ENCODE measurements at regions not wholly inside any gene's neighbourhood (a gene's known extent, or its start where the extent isn't known, plus 50 kb on each side); places are given as distances from the start of the nearest gene placed in this dataset.

DNA sequence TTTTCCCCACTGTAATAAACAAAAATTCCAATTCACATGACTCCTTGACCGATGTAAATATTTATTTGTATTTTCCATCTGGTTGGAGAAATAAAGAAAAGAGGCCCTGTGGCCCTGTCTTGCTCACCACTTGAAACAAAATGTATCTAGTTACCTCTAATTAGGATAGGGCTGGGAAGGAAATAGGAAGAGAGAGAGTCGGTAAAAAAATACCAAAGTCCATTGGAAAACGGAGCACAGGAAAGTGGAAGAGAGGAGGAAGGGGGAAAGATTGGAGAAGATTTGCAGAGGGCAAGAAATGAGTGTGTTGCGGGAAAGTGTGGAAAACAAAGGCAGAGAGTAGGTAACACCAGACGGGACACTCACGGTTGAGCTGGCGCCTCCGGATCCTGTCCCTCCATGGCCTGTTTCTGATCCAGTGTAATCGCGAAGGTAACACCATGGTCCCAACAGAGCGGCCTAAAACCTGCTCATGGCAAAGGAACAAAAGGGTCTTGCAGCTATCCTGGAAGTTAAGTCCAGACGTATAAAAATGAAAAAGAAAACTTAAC is 105.8 kb upstream of the RIPOR2 start:
- peak; percentile 19 for DNase-seq

DNA sequence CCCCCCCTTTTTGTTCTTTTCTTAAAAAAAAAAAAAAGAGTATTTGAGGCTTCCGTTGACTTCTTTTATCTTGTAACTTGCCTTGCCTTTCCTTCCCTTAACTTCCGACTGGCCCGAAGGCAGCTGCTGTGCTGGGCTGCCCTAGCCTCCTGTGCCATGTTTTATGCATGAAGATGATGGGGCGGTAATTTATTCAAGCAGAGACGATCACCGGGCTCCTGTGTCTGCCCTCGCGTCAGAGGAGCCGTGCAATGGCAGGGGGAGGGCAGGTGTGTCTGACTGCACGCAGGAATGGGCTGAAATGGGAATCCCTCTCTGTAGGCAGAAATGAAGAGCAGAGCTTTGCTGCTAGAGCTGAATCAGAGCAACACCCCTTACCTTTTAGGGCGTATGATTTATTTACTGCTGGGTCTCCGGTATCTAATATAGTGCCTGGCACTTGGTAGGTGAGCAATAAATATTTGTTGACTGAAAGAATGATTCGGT is 106.3 kb upstream of the RIPOR2 start:
- peak; percentile 54 for DNase-seq

DNA sequence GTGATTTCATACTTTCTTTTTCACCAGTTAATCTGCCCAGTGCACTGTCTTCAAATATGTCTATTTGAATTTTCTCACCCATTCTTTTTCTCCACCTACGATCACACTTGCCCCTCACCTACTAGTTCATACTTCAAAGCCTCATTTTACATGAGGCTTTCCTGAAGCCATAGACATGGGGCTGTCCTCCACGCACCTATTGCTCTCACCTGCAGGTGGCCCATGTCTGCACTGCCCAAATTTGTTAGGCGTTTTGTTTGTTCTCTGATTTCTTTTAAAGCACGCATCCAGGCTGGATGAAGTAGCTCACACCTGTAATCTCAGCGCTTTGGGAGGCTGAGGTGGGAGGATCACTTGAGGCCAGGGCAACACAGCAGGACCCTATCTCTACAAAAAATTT is 106.8 kb upstream of the RIPOR2 start:
- DNase-seq, result no peak

DNA sequence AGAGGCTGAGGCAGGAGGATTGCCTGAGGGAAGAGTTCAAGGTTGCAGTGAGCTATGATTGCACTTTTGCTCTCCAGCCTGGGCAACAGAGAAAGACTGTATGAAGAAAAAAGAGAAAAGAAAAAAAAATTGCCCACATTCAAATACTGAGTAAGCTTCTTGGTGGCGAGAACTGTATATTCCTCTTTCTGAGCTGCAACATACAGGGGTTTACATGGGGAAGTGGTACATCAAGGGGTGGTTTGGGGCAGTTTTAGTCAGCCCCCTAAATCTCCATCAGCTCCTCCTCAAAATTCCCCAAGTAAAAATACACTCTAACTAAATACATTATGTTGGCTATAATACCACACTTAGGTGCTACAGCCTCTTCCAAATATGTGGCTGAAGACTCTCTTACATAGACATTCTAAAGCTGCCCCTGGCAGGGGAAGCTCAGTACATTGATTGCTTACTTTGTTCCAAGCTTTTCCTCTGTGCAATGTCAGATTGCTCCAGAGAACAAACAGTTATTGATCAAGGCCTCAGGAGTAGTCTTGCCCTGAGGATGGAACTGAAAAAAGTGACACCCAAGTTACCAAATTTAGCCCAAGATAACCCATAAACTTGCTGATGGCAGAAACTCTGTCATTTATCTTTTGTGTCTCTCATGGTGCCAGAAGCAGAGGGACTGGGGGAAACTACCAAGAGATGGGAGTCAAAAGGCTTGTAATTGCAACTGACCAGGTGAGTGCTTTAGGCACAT is 107.4 kb upstream of the RIPOR2 start:
- no peak for DNase-seq

DNA sequence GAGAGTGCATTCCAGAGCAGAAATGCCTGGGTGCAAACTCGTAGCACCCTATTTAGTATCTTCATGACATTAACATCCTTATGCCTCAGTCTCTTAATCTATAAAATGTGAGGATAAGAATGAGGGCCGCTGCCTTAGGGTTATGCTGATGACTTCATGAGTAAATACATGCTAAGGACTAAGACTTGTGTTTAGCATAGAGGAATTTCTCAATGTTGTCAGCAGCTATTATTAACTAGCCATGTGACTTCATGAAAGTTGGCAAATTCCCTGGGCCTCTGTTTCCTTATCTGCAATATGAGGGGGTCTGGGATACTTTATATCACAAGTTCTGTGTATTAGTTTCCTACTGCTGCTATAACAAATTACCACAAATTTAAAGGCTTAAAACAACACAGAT is 108.1 kb upstream of the RIPOR2 start:
- DNase-seq, result no peak

DNA sequence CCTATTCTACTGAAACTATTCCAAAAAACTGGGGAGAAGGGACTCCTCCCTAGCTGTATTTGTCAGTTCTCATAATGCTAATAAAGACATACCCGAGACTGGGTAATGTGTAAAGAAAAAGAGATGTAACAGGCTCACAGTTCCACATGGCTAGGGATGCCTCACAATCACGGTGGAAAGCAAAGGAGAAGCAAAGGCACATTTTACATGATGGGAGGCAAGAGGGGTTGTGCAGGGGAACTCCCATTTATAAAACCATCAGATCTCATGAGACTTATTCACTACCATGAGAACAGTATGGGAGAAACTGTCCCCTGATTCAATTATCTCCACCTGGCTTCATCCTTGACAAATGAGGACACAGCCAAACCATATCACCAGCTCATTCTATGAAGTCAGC is 111.2 kb upstream of the RIPOR2 start:
- no peak for DNase-seq

DNA sequence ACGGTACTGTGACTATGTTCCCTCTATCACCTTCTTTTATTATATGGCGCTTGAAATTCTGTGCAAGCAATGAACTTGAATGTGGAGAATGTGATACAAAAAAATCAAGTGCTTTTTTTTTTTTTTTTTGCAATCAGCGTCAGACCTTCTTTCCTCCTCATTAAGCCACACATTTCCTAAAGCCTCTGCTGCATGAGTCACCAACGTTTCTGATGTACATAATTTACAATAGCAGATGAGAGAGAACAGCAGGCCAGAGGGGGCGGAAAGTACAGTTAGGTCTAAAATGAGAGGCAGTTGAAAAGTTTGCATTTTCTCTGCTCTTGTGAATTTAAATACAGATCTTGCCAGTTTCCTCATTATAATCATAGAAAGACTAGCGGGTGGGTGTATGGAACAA is 114.6 kb upstream of the RIPOR2 start:
- DNase-seq, result peak; percentile 65

DNA sequence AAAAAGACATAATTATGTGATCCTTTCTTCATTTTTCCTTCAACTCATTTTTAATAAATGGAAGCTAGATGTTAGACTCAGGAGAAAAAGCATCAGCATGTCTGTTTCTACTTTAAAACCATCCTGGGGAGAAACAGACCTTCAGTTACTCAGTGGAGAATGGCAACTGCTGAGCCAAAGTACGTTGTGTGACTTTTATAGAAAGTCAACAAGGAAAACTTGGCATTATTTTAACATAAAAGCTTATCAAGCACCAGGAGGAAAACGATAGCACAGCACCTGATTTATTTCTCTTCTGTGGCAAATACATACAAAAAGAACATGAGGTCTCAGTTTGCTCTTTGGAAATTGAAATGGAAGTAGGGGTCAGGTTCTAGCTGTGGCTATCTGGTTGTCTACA is 115.3 kb upstream of the RIPOR2 start:
- DNase-seq, result no peak

DNA sequence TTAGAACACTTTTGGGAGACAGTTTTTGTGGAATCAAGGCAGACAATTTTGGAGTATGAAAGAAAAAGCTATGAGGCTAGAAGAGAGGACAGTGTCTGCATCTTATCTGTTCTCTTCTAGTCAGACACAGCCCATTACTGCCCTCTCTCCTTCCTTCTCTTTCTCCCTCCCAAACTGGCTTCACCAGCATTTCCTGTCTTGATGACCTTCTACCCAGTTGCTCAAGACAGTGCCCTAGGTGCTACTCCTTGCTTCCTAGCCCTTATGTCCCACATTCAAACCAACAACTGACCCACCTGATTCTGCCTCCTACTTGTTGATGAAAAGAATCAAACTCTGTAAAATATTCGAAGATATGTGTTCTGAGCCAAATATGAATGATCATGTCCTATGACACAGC is 116.4 kb upstream of the RIPOR2 start:
- DNase-seq, result no peak

DNA sequence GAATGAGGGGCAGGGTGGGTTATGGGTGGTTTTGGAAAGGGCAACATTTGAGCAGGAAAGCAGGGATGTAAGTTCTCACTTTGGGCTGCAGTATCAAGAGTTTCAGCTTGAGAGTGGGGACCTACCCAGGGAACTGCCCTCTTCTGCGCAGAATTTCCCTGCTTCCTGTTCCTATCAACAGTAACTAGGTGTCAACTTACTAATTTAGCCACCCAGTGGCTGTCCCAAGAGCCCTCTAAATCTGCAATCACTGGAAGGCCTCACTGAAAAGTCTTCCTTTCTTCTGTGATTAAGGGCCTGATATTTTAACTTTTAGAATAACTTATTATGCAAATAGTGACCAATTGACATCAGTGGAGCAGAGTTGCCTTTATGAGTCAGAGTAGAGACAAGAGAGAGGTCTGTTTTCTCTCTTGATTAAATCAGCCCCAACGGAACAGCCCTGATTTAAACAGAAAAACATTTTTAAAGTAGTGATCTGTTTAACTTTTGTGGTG is 118.2 kb upstream of the RIPOR2 start:
- DNase-seq, result no peak

DNA sequence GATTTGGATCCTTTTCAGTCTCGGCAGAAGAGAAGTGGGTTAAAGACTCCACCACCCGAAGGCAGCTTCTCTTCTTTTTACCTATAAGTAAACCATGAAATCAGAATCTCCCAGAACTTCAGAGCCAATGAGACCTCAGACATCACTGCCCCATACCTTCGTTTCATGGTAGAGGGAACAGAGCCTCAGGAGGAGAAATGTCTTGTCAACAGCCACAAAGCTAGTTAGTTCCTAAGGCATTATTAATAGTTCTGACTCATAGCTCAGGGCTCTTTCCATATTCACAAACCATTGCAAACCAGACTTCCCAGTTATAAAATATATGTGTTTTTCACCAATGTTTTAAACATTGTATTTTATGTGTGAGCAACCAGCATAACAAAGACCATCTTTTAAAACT is 118.7 kb upstream of the RIPOR2 start:
- DNase-seq, result no peak

DNA sequence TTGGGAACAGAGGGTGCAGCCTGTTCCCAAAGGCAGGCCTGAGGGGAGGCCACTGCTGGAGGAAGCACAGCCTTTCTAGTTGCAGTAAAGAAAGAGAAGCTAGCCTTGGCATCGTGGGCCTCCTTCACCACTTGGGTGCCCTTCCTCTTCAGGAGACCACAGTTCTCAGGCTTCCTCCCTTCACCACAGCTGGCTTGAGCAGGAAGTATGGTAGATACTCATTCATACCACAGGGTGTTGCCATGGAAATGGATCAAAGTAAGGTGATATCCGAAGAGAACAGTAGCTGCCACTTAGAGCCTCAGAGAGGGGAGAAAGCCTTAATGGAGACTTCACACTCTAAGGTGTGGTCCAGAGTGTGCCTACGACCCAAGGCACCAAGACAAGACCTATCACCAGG is 120.4 kb upstream of the RIPOR2 start:
- peak; percentile 33 for DNase-seq

DNA sequence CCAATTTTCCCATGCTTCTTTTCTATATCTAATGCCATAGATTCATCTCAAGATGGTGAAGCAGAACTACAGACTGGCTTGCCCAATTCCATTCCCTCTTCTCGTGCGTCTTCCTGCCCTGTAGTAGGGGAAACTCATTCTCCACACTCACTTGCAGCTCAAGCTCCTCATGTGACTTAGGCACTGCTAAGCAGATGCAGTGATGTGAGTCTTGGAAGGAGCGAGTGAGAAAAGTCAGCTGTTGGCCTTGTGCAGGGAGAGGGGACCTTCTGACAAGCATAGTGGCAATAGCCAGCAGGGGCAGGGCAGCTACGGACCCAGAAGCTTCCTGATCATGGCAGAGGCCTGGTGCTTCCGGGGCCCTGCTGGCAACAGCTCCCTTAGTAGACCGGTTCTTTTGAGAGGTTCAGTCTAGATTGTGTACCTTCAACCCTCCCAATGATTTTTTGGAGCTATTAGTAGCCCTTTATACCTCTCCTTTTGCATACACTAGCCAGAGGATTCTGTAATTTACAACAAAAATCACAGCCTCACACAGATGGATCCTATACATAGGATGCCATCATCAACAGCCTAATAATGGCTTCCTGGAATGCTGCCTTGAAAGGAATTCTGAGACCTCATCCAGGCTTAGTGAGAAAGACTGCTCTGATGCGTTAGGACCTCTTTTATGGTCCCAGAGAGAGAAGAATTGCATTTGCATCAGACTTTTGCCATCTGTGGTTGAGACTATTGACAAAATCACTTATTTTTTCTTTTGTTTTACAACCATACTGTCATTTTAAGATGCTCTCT is 121.5 kb upstream of the RIPOR2 start:
- no peak for DNase-seq

DNA sequence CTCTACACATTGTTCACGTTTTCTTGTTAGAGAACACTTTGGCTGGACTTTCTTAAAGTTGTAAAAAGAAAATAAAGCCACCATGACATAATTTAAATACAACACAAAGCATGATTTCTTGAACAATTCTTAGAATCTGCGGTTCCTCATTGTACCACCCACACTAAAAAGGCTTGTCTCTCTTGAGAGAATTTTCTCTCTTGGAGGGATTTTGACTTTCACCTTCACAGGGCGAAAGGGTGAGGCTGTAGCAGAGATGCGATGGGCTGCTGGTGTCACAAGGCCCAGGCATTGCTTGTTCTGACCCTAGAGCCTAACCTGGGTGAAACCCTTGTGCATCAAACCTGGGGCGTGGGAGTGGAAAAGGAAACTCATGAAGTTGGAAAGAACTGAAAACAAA is 122.7 kb upstream of the RIPOR2 start:
- no peak for DNase-seq

DNA sequence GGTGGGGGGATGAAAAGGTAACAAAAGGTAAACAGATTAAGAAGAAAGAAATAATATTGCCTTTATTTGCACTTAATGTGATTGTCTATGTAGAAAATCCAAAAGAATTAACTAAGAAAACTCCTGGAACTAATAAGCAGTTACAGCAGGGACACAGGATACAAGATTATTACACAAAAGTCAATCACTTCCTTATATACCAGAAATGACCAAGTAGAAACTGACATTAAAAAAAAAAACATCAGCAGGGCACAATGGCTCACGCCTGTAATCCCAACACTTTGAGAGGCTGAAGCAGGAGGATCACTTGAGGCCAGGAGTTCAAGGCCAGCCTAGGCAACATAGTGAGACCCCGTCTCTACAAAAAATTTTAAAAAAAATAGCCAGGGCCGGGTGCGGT is 123.2 kb upstream of the RIPOR2 start:
- DNase-seq, result no peak

DNA sequence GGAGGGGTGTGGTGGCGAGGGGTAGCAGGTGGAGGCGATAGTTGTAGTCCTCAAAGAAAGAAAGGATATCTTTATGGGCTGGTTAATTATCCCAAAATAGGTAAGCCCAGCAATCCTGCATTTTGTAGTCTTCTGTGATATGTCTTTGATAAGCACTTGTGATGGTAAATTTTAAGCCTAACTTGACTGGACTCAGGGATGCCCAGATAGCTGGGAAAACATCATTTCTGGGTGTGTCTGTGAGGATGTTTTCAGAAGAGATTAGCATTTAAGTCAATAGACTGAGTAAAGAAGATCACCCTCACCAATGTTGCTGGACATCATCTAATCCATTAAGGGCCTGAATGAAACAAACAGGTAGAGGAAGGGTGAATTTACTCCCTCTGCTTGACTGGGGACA is 124.8 kb upstream of the RIPOR2 start:
- no peak for DNase-seq

DNA sequence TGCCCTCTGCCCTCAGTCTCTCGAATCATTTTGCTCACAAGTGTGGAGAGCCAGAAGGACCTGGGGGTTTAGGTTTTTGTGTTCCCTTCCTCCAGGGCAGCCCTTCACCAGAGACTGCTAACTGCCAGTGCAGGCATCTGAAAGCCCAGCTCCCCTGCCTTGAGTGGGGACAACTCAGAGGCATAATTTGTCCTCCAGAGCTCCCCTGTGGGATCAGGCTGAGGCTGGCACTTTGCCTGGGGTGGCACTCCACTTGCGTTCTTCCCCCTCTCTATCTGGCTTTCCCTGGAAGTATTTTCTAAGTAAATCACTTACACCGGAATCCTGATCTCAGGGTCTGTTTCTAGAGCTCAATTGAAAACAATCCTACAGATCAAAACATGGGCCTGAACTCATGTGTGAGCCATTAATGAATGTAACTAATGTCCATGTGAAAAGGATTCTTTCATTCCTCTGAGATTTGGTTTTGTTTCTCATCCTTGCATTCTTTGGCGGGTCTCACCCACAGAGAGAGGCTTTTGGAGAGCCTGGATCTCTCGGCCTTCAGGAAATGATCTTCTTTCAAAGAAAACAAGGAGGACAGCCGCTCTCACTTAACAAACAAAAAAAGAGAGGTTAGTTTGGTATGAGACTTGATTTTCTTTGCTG is 125.7 kb upstream of the RIPOR2 start:
- no peak for DNase-seq

DNA sequence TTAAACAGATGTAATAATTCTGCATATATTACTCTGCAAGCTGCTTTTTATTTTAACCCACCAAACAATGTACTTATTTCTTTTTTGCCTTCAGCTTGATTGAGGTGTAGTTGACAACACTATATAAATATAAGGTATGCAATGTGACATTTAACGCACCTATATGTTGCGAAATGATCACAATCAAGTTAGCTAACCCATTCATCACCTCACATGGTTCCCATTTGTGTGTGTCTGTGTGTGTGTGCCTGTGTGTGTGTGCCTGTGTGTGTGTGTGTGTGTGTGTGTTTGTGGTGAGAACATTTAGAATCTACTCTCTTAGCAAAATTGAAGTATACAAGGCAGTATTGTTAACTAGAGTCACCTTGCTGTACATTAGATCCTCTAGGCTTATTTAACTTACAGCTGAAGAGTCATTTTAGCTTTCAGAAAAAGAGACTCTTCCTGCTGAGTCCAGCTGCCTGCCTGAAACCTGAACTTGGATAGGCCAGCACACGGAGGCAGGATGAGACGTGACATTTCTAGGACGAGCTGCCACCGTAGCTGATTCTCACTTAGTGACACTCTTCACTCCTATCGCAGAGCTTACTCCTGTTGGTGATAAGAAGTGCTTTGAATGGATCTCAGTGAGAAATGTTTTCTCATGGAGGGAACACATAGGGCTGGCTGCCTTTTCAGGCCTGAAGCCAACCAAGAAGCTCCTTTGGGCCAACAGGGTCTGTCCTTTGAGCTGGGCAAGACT is 126.5 kb upstream of the RIPOR2 start:
- no peak for DNase-seq

DNA sequence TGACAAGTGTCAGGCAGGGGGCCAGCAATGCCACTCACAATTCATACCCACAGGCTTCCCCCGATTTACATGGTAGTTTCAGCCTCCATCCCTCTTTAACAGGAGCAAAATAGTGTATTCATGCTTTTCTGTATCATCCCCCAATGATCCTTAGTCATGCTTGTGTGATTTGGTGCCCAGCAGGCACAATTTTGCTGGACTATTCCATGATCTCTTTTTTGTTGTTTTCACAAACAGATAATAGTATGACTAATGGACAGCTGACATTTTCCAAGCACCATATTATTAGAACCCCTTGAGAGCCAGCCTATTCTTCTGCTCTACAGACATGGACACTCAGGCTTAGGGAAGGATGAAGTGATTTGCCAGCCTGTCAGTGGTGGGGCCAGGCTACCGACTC is 128.2 kb upstream of the RIPOR2 start:
- no peak for DNase-seq

DNA sequence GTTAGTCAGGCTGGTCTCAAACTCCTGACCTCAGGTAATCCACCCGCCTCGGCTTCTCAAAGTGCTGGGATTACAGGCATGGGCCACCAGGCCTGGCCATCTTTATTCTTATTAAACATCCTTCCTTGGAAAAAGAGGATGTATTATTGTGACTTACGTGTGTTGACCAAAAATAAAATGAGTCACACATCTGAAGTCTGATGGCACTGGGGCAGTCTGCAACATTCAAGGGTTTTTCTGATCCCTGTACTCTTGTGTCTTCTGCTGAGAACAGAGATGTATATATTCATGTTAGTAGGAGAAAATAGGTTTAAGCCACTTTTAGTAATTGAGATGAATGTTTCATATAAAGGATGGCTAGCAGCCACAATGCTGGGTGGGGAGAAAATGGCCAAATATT is 129.9 kb upstream of the RIPOR2 start:
- DNase-seq, result no peak

DNA sequence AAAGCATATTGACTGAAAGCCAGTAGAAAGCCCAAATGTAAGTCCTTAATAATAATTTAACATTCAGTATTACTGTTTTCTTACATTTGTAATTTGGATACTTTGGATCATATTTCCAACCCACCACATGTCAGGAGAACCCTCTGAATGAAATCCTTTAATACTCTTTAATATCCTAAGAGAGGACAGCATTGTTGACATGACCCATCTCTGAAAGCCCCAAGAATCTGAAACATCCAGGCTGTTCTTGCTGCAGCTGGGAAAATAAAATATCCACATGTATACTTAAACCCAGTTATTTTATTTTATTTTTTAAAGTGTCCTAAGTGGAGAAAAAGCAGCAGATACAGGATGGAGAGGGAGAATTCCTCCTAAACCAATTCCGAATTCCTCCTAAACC is 130.8 kb upstream of the RIPOR2 start:
- DNase-seq, result no peak

DNA sequence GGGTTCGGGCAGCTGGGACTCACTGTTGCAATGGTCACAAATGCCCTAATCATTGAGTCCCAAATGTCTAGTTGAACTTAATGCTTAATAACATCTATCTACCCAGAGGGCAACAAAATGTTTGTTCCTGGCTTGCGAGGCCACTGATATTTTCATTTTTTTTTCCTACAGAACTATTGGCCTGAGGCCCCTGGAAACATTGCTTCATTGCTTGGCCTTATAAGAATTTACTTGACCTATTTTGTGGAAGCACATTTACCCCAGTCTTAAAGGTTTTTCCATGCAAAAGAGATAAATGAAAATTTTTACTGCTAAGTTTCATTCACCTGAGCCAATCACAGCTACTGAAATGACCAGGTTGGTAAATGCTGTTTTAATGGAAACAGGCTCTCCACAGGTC is 133.1 kb upstream of the RIPOR2 start:
- DNase-seq, result no peak

Data from stimulated activated naive CD4-positive, alpha-beta T cell treated with Interleukin-2 at 50 U/mL for 16 hours (primary cell).